CD4-positive, CD25-positive, alpha-beta regulatory T cell (primary cell): ENCODE measurements at regions not wholly inside any gene's neighbourhood (a gene's known extent, or its start where the extent isn't known, plus 50 kb on each side); places are given as distances from the start of the nearest gene placed in this dataset.

Source experiments
- ATAC-seq, 2 donors: fragments of 150-1000 bp; cut with Tn5 transposase; one replicate each; pipeline ENCODE4 v1.10.0; 2021; ENCODE audit warnings: low read depth in 2 of 2, moderate number of reproducible peaks in 2 of 2, moderate library complexity in 1 of 2
- DNase-seq, 3 donors: peaks; one replicate each; pipeline versions ENCODE4 v3.0.0 to v3.0.0-alpha.2; 2012 to 2022; ENCODE audit warnings: mixed read lengths in 1 of 3
- H3K27ac ChIP-seq: one replicate; pipeline ENCODE4 v1.7.0; 2013; ENCODE audit warnings: mild to moderate bottlenecking, low read length; ENCODE audit not compliant: insufficient read depth, poor library complexity, severe bottlenecking
- H3K27me3 ChIP-seq: one replicate; pipeline ENCODE4 v1.7.0; 2013; ENCODE audit warnings: low read length; ENCODE audit not compliant: control insufficient read depth, insufficient read depth
- H3K36me3 ChIP-seq: one replicate; pipeline ENCODE4 v1.7.0; 2013; ENCODE audit warnings: mild to moderate bottlenecking, low read length, moderate library complexity; ENCODE audit not compliant: control insufficient read depth, insufficient read depth
- H3K4me1 ChIP-seq: 2 replicates; pipeline ENCODE4 v1.7.0; 2013; ENCODE audit warnings: mild to moderate bottlenecking, low read length; ENCODE audit not compliant: insufficient read depth, control insufficient read depth, poor library complexity, severe bottlenecking
- H3K4me3 ChIP-seq: one replicate; pipeline ENCODE4 v1.7.0; 2013; ENCODE audit warnings: low read depth, mild to moderate bottlenecking, low read length, moderate library complexity
- H3K9me3 ChIP-seq, 2 experiments: 1 replicate in 1 of 2; 2 replicates in 1 of 2; pipeline ENCODE4 v1.7.0; 2013; ENCODE audit warnings: low read length in 2 of 2, mild to moderate bottlenecking in 1 of 2, moderate library complexity in 1 of 2; ENCODE audit not compliant: control insufficient read depth in 2 of 2
- H3K27ac Mint-ChIP-seq, 3 donors: one replicate each; pipeline ENCODE4 v1.8.0; 2020 to 2022; ENCODE audit warnings: mild to moderate bottlenecking in 3 of 3, mixed read lengths in 3 of 3, moderate library complexity in 2 of 3
- H3K27me3 Mint-ChIP-seq: one replicate; pipeline ENCODE4 v1.8.0; 2022; ENCODE audit warnings: mild to moderate bottlenecking, mixed read lengths
- H3K36me3 Mint-ChIP-seq: one replicate; pipeline ENCODE4 v1.8.0; 2020; ENCODE audit warnings: mixed read lengths
- H3K4me1 Mint-ChIP-seq, 4 donors: one replicate each; pipeline ENCODE4 v1.8.0; 2020 to 2022; ENCODE audit warnings: mixed read lengths in 4 of 4, mild to moderate bottlenecking in 1 of 4
- H3K4me3 Mint-ChIP-seq, 4 donors: one replicate each; pipeline ENCODE4 v1.8.0; 2020 to 2022; ENCODE audit warnings: mild to moderate bottlenecking in 4 of 4, mixed read lengths in 4 of 4, moderate library complexity in 3 of 4
- H3K9me3 Mint-ChIP-seq, 7 donors: one replicate each; pipeline ENCODE4 v1.8.0; 2020 to 2022; ENCODE audit warnings: mixed read lengths in 7 of 7, mild to moderate bottlenecking in 3 of 7, moderate library complexity in 2 of 7

DNA sequence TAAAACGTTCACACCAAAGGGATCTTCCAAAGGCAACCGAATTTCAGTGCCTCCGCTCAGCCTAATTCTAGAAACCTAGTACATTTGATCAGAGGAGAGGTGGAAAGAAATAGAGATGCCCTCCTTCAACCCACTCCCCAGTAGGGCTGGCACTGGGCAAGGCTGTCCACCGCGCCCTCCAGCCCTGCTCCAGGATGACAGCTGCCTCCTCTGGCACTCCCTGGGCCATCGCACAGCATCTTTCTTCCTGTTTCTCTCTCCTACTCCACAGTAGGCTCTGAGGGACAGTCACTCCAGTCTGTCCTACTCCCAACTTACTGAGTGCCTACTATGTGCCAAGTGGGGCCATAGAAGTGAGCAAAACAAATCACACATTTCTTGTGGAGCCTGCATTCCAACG, 226.2 kb downstream of the SKIDA1 start:
- DNase-seq (no peak), ATAC-seq (no peak)
- H3K4me1 ChIP-seq = no peaks in the 10 kb centered on the region
- H3K36me3 ChIP-seq = no peaks in the 10 kb centered on the region
- no peaks in the 10 kb centered on the region for H3K4me1 Mint-ChIP-seq
- no peaks in the 10 kb centered on the region for H3K9me3 ChIP-seq
- H3K9me3 Mint-ChIP-seq = no peaks in the 10 kb centered on the region
- no peak overlapping the region for H3K27ac ChIP-seq
- no peaks in the 10 kb centered on the region for H3K36me3 Mint-ChIP-seq
- no peak overlapping the region for H3K4me3 ChIP-seq
- no peaks in the 10 kb centered on the region for H3K27me3 ChIP-seq
- H3K4me3 Mint-ChIP-seq = no peak overlapping the region
- no peak overlapping the region for H3K27ac Mint-ChIP-seq
- peaks cover 4% of the 10 kb centered on the region for H3K27me3 Mint-ChIP-seq

- Mint-ChIP-seq H3K27ac (no peak overlapping the region), H3K4me1 (no peaks in the 10 kb centered on the region), H3K9me3 (no peaks in the 10 kb centered on the region), H3K36me3 (no peaks in the 10 kb centered on the region), H3K4me3 (no peak overlapping the region), H3K27me3 (peaks cover 6% of the 10 kb centered on the region)
- H3K36me3 ChIP-seq = no peaks in the 10 kb centered on the region
- H3K27ac ChIP-seq = no peak overlapping the region
- no peaks in the 10 kb centered on the region for H3K27me3 ChIP-seq
- H3K9me3 ChIP-seq = no peaks in the 10 kb centered on the region
- ATAC-seq (no peak), DNase-seq (no peak)
- no peak overlapping the region for H3K4me3 ChIP-seq
- H3K4me1 ChIP-seq = no peaks in the 10 kb centered on the region
Observed at GRCh38 chr10:21298701-21299100, 226.8 kb downstream of the SKIDA1 start.

- ATAC-seq (no peak), DNase-seq (no peak)
- H3K9me3 Mint-ChIP-seq = no peaks in the 10 kb centered on the region
- Histone ChIP-seq H3K27me3 (peaks cover under 1% of the 10 kb centered on the region), H3K4me3 (no peak overlapping the region), H3K4me1 (no peaks in the 10 kb centered on the region), H3K36me3 (no peaks in the 10 kb centered on the region), H3K9me3 (no peaks in the 10 kb centered on the region), H3K27ac (no peak overlapping the region)
- H3K27me3 Mint-ChIP-seq = peaks cover 14% of the 10 kb centered on the region
- H3K27ac Mint-ChIP-seq = no peak overlapping the region
- H3K36me3 Mint-ChIP-seq = no peaks in the 10 kb centered on the region
- peaks cover 0 to 3% (median 0%) of the 10 kb centered on the region in 4 donors for H3K4me1 Mint-ChIP-seq
- no peak overlapping the region for H3K4me3 Mint-ChIP-seq
Observed at GRCh38 chr10:21297603-21298383, 227.7 kb downstream of the SKIDA1 start.

- H3K4me1 ChIP-seq = no peaks in the 10 kb centered on the region
- no peak overlapping the region for H3K27ac Mint-ChIP-seq
- H3K27ac ChIP-seq = no peak overlapping the region
- no peaks in the 10 kb centered on the region for H3K9me3 ChIP-seq
- no peaks in the 10 kb centered on the region for H3K36me3 Mint-ChIP-seq
- no peaks in the 10 kb centered on the region for H3K9me3 Mint-ChIP-seq
- no peak for ATAC-seq
- H3K27me3 ChIP-seq = peaks cover 3% of the 10 kb centered on the region
- H3K36me3 ChIP-seq = no peaks in the 10 kb centered on the region
- DNase-seq = no peak
- no peak overlapping the region for H3K4me3 ChIP-seq
- peaks cover 14% of the 10 kb centered on the region for H3K27me3 Mint-ChIP-seq
- H3K4me3 Mint-ChIP-seq = no peak overlapping the region
- H3K4me1 Mint-ChIP-seq = peaks cover 0 to 6% (median 0%) of the 10 kb centered on the region in 4 donors
Observed at GRCh38 chr10:21296575-21297355, 228.7 kb downstream of the SKIDA1 start.

- no peaks in the 10 kb centered on the region for H3K4me1 ChIP-seq
- H3K27me3 Mint-ChIP-seq = peaks cover 19% of the 10 kb centered on the region
- no peaks in the 10 kb centered on the region for H3K9me3 Mint-ChIP-seq
- ATAC-seq (no peak), DNase-seq (no peak)
- H3K36me3 Mint-ChIP-seq = no peaks in the 10 kb centered on the region
- H3K4me1 Mint-ChIP-seq = peaks cover 0 to 6% (median 0%) of the 10 kb centered on the region in 4 donors
- H3K27ac Mint-ChIP-seq = peak overlapping the region in 1 of 3 donors; percentile 9
- H3K27ac ChIP-seq = no peak overlapping the region
- no peak overlapping the region for H3K4me3 Mint-ChIP-seq
- no peaks in the 10 kb centered on the region for H3K9me3 ChIP-seq
- H3K4me3 ChIP-seq = no peak overlapping the region
- H3K36me3 ChIP-seq = no peaks in the 10 kb centered on the region
- peaks cover 3% of the 10 kb centered on the region for H3K27me3 ChIP-seq
Observed at GRCh38 chr10:21293518-21294356, 231.7 kb downstream of the SKIDA1 start.

DNA sequence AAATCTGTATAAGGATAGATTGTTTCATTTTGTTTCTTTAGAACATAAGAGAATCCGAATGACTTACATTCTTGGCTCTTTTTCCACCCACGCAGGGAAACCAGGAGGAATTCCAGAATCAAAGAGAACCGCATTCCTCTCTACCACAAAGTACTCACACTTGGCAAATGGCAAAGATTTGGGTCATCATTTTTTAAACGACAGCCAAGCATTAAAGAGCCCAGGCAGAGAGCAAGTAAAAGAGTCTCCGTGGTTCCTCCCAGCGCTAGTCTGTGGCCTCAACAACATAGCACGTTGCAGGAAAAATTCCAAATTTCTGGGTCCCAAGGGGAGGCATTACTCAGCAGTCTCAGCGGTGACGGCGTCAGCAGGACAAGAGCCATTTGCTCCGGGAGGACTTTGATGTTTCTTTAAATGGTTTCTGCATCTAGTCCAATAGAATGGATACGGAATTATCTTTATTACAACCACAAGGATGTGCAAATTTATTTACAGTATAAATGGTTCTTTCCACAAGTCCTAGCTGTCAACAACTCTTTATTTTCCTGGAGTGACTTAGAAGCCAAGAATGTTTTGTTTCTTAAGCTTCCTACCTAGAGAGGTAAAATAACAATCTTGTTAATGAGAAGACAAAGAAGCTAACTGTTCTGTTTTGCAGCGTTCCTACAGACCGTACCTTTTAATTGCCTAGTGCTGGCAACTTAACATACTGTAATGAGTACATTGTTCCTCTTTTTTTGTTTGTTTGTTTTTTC, 232.5 kb downstream of the SKIDA1 start:
- H3K27ac Mint-ChIP-seq = no peak overlapping the region
- peaks cover 3% of the 10 kb centered on the region for H3K27me3 ChIP-seq
- no peak overlapping the region for H3K27ac ChIP-seq
- no peaks in the 10 kb centered on the region for H3K36me3 Mint-ChIP-seq
- H3K36me3 ChIP-seq = no peaks in the 10 kb centered on the region
- H3K27me3 Mint-ChIP-seq = peaks cover 20% of the 10 kb centered on the region
- peaks cover 0 to 6% (median 0%) of the 10 kb centered on the region in 4 donors for H3K4me1 Mint-ChIP-seq
- H3K9me3 ChIP-seq = no peaks in the 10 kb centered on the region
- H3K9me3 Mint-ChIP-seq = no peaks in the 10 kb centered on the region
- ATAC-seq = no peak
- H3K4me1 ChIP-seq = no peaks in the 10 kb centered on the region
- DNase-seq = no peak
- H3K4me3 ChIP-seq = no peak overlapping the region
- H3K4me3 Mint-ChIP-seq = no peak overlapping the region

DNA sequence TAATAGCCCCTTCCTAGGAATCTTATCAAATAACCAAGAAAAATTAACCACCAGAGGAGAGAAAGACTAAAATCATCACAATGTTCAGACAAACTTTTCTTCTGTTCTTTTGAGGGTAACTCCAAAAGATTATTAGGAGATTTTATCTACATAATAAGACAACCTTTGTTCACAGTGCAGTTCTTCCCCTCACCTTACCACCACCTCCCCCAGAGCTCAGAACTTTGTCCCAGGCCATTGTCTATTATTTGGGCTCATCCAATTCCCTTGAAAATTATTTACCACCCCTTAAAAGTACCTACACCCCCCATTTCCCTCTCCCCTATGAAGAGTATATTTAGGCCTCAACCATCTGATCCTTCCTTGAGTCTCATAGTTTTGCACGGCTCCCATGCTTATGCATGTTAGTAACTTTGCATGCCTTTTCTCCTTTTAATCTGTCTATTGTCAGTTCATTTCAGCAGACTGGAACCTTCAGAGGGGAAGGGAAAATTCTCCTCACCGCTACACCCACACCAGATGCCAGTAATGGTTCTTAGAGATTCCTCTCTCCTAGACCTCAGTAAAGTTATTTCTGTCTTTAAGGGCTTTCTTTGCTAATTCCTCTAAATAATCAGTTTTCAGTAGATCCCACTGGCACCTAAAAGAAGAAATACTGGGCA, 234.9 kb downstream of the SKIDA1 start:
- ATAC-seq = no peak

More for the DNA sequence above, 234.9 kb downstream of the SKIDA1 start:
- no peaks in the 10 kb centered on the region for H3K9me3 Mint-ChIP-seq
- H3K27me3 ChIP-seq = peaks cover 3% of the 10 kb centered on the region
- H3K4me3 ChIP-seq = no peak overlapping the region
- H3K4me1 Mint-ChIP-seq = peaks cover 0 to 6% (median 0%) of the 10 kb centered on the region in 4 donors
- H3K36me3 ChIP-seq = no peaks in the 10 kb centered on the region
- no peaks in the 10 kb centered on the region for H3K36me3 Mint-ChIP-seq
- H3K27ac Mint-ChIP-seq = no peak overlapping the region
- peaks cover 19% of the 10 kb centered on the region for H3K27me3 Mint-ChIP-seq
- no peak overlapping the region for H3K27ac ChIP-seq
- no peak for DNase-seq
- H3K4me1 ChIP-seq = no peaks in the 10 kb centered on the region
- H3K4me3 Mint-ChIP-seq = no peak overlapping the region
- H3K9me3 ChIP-seq = no peaks in the 10 kb centered on the region
